NCI-H1417 (cell line): ENCODE measurements at regions not wholly inside any gene's neighbourhood (a gene's known extent, or its start where the extent isn't known, plus 50 kb on each side); places are given as distances from the start of the nearest gene placed in this dataset.

Experiments used
- DNase-seq, 3 experiments: peaks; one replicate each; lab custom pipeline; 2025; lab: John Stamatoyannopoulos, UW

GRCh38 chr18:14905350-14905749, 157.4 kb downstream of the ANKRD30B start:
- no peak for DNase-seq

- no peak for DNase-seq
Measured at GRCh38 chr18:14905979-14906378, 158.0 kb downstream of the ANKRD30B start.

- no peak for DNase-seq
Measured at GRCh38 chr18:14907420-14907819, 159.4 kb downstream of the ANKRD30B start.

GRCh38 chr18:14908541-14908940, 160.6 kb downstream of the ANKRD30B start:
- no peak for DNase-seq

- DNase-seq = no peak
Measured at GRCh38 chr18:14912967-14913366, 165.0 kb downstream of the ANKRD30B start.

- DNase-seq = no peak
Measured at GRCh38 chr18:14914121-14914520, 166.1 kb downstream of the ANKRD30B start.

GRCh38 chr18:14914771-14915170, 166.8 kb downstream of the ANKRD30B start:
- DNase-seq = no peak

- no peak for DNase-seq
Measured at GRCh38 chr18:14916181-14916580, 168.2 kb downstream of the ANKRD30B start.

GRCh38 chr18:14916851-14917250, 168.9 kb downstream of the ANKRD30B start:
- no peak for DNase-seq

GRCh38 chr18:14917311-14917710, 169.3 kb downstream of the ANKRD30B start:
- DNase-seq = no peak

GRCh38 chr18:14919666-14920065, 171.7 kb downstream of the ANKRD30B start:
- DNase-seq = no peak

GRCh38 chr18:14921031-14921430, 173.1 kb downstream of the ANKRD30B start:
- DNase-seq = no peak

GRCh38 chr18:14921547-14921946, 173.6 kb downstream of the ANKRD30B start:
- DNase-seq = no peak

- DNase-seq = no peak
Measured at GRCh38 chr18:14922031-14922430, 174.1 kb downstream of the ANKRD30B start.

GRCh38 chr18:14922965-14923565, 175.1 kb downstream of the ANKRD30B start:
- DNase-seq = no peak

GRCh38 chr18:14924226-14924625, 176.3 kb downstream of the ANKRD30B start:
- DNase-seq = no peak

- DNase-seq = no peak
Measured at GRCh38 chr18:14925281-14925709, 177.3 kb downstream of the ANKRD30B start.

GRCh38 chr18:14927701-14928100, 179.7 kb downstream of the ANKRD30B start:
- no peak for DNase-seq

GRCh38 chr18:14928396-14928795, 180.4 kb downstream of the ANKRD30B start:
- no peak for DNase-seq

- no peak for DNase-seq
Measured at GRCh38 chr18:14930076-14930475, 182.1 kb downstream of the ANKRD30B start.

- DNase-seq = no peak
Measured at GRCh38 chr18:14930576-14930975, 182.6 kb downstream of the ANKRD30B start.

GRCh38 chr18:14933049-14933851, 185.3 kb downstream of the ANKRD30B start:
- no peak for DNase-seq

GRCh38 chr18:14933964-14934363, 186.0 kb downstream of the ANKRD30B start:
- DNase-seq = no peak

- no peak for DNase-seq
Measured at GRCh38 chr18:14935210-14935609, 187.2 kb downstream of the ANKRD30B start.
